GM19452 (cell line): ENCODE measurements at regions not wholly inside any gene's neighbourhood (a gene's known extent, or its start where the extent isn't known, plus 50 kb on each side); places are given as distances from the start of the nearest gene placed in this dataset.
A peak's percentile ranks its signal among the peaks of the same experiment; 100 is the strongest.
"Not testable (repeated sequence)": the region's sequence is repeated elsewhere in the genome, so short reads cannot be mapped to it uniquely, and the experiment has no call there.

Experiments
- ATAC-seq: cut with Tn5 transposase; IDR thresholded peaks from one replicate; pipeline ENCODE4 v1.9.1; 2021; ENCODE audit not compliant: unreplicated experiment

DNA sequence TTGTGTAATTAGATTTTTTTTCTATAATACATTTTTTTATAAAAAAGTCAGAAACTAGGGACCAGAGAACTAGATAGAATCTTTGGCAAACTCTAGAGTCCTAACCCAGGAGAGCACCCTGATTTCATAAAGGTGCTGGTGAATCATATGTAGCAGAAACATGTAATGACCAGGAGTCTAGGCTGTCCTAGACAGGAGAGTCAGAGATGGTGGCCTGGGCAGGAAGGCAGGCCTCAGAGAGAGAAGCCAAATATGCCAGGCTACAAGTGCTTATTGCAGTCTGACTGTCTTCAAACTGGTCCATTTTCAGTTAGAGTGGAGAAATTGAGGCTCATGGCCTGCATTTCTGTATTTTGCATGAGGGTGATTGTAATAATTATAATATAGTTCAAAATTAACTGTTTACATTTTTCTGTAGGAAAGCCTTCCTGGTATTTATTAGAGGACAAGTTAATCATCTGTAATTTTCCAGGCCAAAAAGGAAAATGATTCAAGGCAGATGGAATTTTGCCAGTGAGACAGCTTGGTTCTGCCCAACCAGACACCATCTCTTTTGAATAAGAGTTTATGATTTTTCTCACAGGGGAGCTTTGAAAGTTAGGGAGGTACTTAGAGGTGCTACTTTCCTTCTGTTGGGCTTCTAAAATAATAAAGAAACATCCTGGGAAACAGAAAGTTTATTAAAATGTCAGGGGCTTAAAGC lies 129.8 kb downstream of the S1PR1 start:
- ATAC-seq = no peak

DNA sequence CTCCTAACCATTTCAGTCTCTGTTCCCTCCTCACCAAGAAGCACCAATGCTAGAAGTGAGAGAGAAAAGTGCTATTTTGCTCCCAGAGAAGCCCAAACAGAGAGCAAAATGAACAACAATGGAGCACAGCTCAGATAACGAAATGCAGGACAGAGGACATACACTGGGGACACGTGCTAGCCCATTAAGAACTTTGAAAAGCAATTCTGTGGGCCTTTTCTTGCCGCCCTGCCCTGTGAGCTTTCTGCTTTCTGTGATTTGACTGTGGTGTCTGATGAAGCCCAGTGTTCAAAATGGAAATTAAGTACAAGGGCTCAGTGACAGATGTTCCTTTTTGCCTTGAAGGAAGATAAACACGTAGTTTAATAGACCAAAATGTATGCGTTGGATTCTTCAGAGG lies 130.8 kb downstream of the S1PR1 start:
- ATAC-seq = no peak

DNA sequence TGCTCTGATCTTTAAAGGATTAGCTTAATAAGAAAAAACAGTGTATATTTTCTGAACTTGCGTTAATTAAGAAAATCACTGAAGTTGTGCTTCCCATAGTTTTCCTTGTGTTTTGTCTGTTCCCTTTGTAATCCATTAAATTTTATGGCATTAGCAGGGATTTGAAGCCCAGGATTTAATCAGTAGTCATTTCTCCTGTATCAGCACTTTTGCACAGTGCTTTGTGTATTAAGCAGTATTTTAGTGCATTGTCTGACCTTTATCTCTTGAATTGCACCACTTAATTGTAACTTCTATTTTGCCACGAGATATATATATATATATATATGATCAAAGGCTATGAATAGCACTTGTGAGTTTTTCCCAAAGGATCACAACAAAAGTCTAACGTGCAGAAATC lies 133.7 kb downstream of the S1PR1 start:
- no peak for ATAC-seq

DNA sequence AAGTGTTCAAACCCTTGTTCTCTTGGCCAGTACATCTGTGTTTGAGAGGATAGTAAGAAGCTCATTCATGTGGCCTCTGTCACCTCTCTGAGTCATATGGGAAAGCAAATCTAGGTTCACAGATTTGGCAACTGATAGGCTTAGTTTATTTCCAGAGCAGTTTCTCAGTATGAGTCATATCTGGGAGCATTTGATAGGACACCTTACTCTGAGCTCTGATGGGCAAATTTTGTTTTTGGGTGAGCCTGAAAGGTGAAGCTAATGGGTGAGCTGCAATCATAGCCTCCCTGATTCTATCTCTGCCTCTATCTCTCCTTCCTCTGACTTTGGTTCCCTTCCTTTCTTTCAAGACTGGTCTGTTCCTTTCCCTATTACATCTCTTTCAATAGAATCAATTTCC lies 134.4 kb downstream of the S1PR1 start:
- peak; percentile 93 for ATAC-seq

DNA sequence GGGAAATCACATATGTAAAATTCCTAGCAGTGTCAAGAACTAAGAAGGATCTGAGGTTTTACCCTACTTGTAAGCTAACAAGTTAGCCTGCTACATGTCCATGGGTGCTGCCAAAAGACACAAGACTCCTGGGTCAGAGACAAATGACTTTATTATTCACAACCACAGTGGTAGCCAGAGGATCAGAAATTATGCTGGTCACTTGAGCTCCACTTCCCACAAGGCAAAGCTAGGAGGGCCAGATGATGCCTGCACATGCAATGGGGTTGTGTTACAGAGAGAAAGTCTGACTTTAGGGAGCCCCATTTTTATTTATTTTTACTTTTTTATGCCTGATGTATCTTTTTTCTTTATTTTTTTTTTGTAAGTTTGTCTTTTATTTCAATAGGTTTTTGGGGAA lies 136.8 kb downstream of the S1PR1 start:
- no peak for ATAC-seq

DNA sequence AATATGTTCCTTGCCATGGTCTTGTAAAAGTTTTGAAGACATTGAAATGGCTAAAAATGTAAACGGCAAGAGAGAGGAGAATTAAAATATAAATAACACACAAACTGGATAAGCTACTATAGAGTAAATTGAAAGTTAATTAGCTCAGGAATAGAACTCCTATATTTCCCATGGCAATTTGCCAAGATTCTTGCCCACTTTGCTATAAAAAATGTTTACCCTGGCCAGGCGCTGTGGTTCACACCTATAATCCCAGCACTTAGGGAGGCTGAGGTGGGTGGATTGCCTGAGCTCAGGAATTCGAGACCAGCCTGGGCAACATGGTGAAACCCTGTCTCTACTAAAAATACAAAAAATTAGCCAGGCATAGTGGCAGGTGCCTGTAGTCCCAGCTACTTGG lies 138.6 kb downstream of the S1PR1 start:
- not testable (repeated sequence) for ATAC-seq

DNA sequence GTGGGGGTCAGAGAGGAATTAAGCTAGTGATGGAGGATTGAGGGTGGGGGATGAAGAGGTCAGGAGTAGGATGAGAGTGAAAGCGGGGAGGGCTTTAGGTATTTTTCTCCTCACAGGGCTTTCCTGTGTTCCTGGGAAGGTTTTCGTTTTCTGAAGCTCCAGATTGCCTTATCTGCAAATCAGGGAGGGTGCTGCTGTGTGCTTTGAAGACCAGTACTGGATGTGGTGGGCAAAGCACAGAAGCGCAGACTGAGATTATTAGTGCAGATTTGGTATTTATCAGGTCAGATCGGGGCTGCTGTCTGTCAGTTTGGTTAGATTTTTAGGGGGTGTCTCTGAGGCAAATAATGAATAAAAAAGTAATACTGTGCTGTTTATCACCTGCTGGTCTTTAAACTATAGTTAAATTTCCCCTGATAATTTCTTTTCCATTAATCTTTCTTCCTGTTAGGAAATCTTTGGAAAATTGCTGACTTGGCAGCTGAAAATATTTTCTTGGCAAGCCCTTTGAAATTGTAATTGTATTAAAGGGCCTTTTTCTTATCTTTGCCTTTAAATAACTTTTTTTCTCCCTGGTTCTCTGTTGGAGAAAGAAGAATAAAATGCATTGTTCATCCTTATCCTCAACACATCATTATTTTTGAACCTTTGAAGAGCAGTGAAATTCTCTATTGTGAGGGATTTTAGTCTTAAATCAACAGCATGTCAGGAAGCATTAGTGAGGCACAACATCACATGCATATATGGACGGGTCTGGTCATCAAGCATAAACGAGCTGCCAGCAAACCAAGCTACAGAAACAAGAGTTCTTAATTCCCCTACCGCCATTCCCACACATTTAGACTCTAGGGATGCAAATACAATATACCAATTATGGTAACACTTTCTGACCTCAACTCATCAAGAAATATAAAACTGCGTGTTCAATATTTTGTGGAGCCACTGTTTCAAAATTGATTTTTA lies 139.6 kb downstream of the S1PR1 start:
- ATAC-seq = no peak

DNA sequence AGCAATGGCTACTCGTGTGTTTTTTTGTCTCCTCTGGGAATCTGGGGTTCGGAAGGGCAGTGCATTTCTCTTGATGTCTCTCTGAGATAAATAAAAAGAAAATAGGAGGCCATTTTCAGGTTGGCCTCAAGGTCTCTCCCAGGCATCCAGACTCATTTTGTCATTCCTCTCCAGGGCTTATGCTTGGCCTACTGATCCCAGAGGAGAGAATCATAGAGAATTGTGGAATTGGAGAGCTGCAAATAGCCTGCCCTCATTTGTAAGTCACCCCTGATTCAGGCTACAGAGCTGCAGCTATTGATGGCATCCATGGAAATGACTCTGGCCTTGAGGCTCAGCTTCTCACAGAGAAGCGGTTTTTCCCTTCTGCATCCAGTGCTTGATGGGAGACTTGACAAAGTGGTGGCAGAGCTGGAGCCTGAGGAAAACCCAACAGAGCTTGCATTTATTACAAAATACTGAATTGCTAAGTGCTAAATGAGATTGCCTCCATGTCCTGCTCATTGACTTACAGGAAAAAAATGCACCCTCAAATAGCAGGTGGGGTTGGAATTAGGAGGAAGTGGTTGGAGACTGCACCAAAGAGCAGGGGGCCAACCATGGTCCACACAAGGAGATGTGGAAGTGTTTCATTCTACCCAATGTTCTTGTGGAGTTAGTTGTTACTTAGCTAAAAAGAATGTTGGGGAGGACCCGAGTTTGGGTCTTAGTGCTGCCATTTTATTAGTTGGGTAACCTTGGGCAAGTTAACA lies 140.4 kb downstream of the S1PR1 start:
- ATAC-seq = no peak

DNA sequence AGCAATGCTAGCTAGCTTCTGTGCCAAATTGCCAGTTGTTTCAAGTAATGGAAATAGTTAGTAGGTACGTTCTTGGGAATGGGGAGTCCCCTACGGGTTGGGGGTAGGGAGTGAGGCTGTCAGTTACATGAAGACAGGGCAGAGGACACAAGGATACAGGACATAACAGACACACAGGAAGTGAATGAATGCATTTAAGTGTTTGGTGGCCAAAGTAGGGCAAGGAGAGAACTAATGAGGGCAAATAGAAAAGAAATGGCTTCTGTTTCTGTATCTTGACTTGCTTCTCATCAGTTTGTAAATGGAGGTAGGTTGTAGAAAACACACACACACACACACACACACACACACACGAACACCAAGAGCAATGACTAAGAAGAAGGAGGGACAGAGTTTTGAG lies 142.2 kb downstream of the S1PR1 start:
- no peak for ATAC-seq

DNA sequence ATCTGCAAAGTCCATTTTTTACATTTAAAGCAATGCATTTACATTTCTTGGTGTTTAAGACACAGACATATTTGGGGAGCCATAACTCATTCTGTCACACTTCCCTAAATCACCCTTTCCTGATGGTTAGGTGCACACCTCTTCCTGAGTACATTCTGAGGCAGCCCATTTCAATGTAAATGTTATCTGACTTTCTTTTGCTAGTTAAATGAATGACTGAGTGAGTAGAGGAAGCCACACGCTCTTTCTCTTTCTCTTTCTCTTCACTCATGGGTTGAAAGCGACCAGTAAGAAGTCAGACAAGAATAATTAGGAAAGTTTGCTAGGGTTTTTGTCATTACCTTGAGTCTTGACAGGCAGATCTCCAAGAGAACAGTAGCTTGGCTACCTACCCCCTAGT lies 143.1 kb downstream of the S1PR1 start:
- peak; percentile 99 for ATAC-seq

DNA sequence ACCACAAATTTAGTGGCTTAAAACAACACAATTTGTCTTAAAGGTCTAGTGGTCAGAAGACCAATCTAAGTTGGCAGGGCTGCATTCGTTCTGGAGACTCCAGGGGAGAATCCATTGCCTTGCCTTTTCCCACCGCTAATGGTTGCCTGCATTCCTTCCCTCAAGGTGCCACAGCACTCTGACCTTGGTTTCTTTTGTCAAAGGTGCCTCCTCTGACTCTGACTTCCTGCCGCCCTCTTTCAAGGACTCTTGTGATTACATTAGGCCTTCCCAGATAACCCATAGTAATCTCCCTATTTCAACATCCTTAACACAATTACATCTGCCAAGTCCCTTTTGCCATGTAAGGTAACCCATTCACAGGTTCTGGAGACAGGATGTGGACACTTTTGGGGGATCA lies 145.3 kb downstream of the S1PR1 start:
- no peak for ATAC-seq

DNA sequence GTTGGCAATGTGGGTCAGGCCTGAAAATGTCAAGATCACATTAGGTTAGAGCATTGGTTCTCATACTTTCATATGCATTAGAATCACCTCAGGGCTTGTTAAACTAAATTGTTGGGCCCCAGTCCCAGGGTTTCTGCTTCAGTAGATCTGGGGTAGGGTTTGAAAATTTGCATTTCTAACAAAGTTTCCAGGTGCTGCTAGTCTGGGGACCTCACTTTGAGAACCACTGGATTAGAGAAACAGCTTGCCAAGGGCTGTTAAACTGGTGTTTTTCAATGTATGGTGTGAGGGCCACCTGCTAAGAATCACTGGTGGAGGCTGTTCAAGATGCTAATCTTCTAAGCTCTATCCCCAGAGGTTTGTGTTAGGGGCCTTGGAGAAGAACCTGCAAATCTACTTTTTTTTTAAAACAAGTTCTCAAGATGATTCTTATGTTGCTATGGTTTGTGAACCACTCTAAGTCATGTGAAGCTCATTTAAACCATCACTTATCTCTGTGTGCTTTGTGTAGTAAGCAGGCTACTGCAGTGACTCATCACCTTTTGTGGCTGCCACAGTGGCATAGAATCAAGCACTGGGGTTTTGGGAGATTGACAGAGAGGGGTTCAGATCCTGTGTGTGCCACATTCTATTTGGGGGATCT lies 152.2 kb downstream of the S1PR1 start:
- ATAC-seq = peak; percentile 91

DNA sequence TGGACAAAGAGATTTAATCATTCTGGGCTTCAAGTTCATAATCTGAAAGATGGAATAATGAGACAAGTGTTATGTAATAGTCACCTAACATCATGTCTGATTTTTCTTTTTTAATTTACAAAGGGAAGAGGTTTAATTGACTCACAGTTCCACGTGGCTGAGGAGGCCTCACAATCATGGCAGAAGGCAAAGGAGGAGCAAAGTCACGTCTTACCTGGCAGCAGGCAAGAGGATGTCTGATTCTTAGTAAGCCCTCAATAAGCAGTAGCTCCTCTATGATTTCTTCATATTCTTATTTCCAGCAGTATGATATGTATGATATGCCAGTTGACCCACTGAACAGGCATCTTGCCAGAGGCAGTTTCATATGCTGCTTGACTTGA lies 152.7 kb downstream of the S1PR1 start:
- ATAC-seq = no peak

DNA sequence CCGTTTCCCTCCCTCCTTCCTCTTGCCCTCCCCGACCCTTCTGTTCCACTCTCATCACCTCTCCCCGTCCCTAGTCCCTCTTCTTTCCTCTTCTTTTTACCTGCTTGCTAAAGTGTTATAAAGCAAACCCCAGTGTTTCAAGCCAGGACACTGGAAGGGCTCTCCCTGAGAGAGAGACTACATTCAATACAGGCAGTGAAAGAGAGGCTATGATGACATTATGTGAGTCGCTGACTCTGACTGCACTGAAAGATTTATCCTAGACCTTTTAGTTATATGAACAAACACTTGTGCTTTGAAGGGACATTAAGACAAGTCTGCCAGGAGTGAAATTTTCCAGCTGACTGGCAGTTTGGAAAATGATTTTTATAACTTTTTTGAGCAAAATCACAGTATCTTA lies 155.7 kb downstream of the S1PR1 start:
- ATAC-seq = no peak

DNA sequence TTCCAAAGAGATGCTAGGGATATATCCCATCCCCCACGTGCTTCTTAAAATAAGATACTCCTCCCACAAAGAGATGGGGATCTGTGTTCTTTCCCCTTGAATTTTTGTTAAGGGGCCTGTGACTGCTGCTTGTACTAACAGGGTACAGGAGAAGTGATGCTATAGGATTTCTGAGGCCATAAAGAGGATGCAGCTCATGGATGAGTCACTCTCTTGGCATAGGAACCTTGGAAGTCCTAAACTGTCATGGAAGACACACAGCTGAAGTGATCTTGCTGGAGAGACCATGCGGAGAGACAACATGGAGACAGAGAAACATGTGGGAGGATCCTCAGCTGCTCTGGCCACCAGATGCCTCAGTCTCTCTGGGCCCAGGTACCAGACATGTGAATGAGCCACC lies 157.2 kb downstream of the S1PR1 start:
- ATAC-seq = no peak

DNA sequence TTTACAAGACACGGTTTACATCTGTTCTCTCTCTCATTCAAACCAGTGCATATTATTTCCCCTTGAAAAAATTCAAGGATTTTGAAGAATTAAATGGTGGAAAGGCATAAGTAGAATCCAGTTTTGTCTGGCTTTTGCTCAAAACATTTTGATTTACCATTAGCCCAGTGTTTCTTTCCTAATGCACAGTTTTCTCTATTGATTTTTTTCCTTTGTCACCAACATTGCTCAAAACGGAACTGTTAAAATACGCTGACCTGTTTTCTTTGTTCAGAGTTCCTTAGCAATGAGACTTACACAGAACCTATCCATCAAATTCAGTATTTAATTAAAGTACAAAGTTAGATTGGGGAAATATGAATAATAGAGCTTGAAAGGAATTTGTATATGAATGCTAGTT lies 162.4 kb downstream of the S1PR1 start:
- ATAC-seq = no peak

DNA sequence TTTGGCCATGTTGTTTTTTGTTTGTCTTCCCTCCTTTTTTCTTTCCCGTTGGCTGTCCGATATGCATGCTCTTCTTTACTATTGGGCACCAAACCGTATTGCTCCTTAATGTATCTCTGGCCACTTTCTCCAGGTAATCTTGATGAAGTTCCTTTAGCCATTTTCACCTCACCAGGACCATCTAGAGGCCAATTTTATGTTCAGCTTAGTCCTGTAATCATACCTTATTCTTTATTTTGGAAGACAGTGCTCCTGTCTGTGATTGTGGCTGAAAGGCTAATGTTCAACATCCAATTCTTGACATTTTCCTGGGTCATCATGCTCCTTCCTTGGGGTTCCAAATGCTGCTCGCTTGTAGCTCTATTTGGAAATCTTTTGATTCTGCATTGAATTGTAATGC lies 169.5 kb downstream of the S1PR1 start:
- no peak for ATAC-seq

DNA sequence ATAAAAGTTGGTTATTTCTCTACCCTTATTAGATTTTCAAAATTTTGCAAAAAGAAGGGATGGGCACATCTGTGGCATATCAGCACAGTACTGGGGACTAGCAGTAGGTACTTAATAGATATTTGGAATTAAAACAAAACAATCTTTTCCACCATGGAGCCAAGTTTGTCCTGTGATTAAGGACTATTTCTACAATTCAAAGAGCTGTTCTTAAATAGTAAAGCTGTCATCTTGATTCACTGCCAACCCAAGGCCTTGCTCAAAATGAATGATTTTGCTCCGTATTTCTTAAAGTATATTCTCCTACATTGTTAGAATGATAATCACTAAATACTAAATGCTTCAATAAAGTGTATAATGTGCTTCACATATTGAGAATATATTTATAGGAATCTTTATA lies 169.9 kb downstream of the S1PR1 start:
- ATAC-seq = no peak

DNA sequence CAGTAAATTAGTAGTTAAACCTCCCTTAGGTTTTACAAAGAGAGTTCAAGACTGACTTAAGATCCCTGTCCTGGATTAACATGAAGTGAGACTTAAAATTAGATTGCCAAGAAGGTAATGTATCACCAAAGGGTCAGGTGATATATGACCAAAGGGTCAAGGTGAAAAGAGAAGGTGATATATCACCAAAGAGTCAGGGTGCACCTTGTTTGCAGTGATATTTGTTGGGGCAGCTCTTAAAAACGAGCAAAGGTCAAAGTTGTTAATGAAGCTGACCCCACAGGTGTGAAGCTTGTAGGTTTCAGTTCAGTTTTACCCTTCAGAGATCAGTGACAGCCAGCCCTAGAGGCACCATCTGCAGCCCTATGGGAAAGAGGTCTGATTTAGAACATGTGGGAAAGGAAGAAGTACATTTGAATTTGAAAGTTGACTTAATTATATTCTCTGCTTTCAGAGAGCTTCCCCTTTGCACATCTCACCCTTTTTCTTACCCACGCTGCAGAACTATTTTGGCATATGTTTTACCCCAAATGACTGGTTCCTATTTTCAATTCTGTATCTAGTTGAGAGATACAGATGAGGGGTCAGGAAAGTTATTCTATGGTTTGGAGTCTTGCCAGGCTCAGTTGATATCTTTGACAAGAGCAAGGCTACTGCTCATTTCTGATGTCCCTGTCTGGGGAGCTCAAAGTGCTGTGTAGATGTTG lies 170.8 kb downstream of the S1PR1 start:
- peak; percentile 68 for ATAC-seq

DNA sequence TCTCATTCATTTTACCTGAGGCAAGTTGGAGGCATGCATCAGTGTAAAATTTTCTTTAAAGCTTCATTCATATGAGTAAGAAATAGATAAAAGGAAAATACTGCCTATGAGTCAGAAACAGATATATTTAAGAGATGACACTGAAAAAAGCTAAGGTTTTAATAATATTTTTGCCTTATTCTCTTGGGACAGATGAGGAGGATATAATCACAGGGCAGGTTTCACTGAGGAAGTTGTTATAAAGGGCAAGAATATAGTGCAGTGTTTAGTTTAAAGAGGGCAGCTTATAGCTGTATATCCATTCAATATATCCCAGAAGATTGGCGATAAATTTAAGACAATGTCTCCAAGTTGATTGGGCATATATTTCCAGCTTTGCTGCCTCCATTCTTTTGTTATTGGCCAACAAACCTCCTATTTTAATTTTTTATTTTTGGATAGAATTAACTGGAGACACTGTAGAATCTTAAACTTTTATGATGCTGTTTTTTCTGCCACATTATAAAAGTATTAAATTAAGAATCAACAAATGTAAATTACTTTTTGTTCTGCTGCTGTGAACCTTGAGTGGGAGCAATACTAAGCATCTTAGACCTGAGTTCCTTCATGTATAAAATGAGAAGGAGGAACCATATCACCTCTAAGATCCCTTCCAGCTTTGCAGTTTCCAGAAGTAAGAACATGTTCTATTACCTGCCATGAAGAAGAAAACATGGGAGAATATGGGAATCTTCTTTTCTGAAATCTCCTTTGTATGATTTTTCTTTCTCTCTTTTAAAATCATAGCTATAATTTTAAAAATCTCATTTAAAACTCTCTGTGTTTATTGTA lies 171.6 kb downstream of the S1PR1 start:
- ATAC-seq = peak; percentile 8
